Calu3 (cell line): ENCODE measurements at regions not wholly inside any gene's neighbourhood (a gene's known extent, or its start where the extent isn't known, plus 50 kb on each side); places are given as distances from the start of the nearest gene placed in this dataset.

Experiments used
- BruUV-seq: library from RNA; stranded (reverse); fragments of 400-500 nt; replicated peaks from 2 replicates; lab custom pipeline; 2021; lab: Mats Ljungman, UMichigan
- CTCF ChIA-PET: fragments of 300-600 bp; sonication (Branson Sonifier 250); formaldehyde crosslinking; loops from one replicate; lab custom pipeline; 2022; ENCODE audit warnings: antibody characterized with exemption; lab: Charles Lee
- DNase-seq: peaks from one replicate; pipeline ENCODE4 v3.0.0; 2022
- H3K27ac Mint-ChIP-seq: one replicate; pipeline ENCODE4 v1.8.0; 2022; ENCODE audit warnings: mixed read lengths; ENCODE audit not compliant: unreplicated experiment
- H3K27me3 Mint-ChIP-seq: one replicate; pipeline ENCODE4 v1.8.0; 2022; ENCODE audit warnings: mixed read lengths; ENCODE audit not compliant: unreplicated experiment
- H3K36me3 Mint-ChIP-seq: one replicate; pipeline ENCODE4 v1.8.0; 2022; ENCODE audit warnings: mild to moderate bottlenecking, moderate library complexity, mixed read lengths; ENCODE audit not compliant: insufficient read depth, unreplicated experiment
- H3K4me1 Mint-ChIP-seq: one replicate; pipeline ENCODE4 v1.8.0; 2022; ENCODE audit warnings: mild to moderate bottlenecking, low read depth, mixed read lengths; ENCODE audit not compliant: unreplicated experiment
- H3K4me3 Mint-ChIP-seq: one replicate; pipeline ENCODE4 v1.8.0; 2022; ENCODE audit warnings: mild to moderate bottlenecking, low read depth, moderate library complexity, mixed read lengths; ENCODE audit not compliant: unreplicated experiment
- H3K9me3 Mint-ChIP-seq: one replicate; pipeline ENCODE4 v1.8.0; 2022; ENCODE audit warnings: low read depth, mixed read lengths; ENCODE audit not compliant: unreplicated experiment
- intact Hi-C: fragments of 100-400 bp; cut with micrococcal nuclease; formaldehyde crosslinking; loops from one replicate; pipeline ENCODE4 v1.10.0; 2022; ENCODE audit not compliant: unreplicated experiment
- TF ChIP-seq, protein P1 (sequence below): fragments of 200-600 bp; IDR thresholded peaks from one replicate; pipeline ENCODE4 v1.8.0; 2022; ENCODE audit warnings: antibody characterized with exemption; ENCODE audit not compliant: unreplicated experiment

DNA sequence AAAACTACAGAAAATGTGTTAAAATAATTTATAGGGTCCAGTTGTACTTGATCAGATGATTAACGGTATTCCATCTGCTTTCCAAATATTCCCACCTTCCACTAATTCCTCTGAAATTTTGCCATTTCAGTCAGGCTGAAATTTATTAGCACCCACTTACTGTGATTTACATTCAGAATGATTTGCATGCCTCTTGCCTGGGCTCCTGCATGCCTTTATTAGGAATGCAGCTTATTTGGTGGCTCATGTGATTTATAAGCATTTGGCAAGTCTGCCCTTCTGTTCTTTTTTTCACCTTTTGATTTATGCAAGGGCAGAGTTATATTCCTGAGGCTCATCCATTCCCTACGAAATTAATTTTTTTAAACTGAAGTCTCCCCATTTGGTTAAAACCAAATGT is 1594.5 kb upstream of the PIK3C3 start:
- Mint-ChIP-seq H3K9me3 (no peaks in the 10 kb centered on the region), H3K4me3 (no peak overlapping the region), H3K36me3 (no peaks in the 10 kb centered on the region), H3K27ac (no peak overlapping the region), H3K27me3 (peaks cover 20% of the 10 kb centered on the region), H3K4me1 (no peaks in the 10 kb centered on the region)
- TF ChIP-seq, protein P1, sequence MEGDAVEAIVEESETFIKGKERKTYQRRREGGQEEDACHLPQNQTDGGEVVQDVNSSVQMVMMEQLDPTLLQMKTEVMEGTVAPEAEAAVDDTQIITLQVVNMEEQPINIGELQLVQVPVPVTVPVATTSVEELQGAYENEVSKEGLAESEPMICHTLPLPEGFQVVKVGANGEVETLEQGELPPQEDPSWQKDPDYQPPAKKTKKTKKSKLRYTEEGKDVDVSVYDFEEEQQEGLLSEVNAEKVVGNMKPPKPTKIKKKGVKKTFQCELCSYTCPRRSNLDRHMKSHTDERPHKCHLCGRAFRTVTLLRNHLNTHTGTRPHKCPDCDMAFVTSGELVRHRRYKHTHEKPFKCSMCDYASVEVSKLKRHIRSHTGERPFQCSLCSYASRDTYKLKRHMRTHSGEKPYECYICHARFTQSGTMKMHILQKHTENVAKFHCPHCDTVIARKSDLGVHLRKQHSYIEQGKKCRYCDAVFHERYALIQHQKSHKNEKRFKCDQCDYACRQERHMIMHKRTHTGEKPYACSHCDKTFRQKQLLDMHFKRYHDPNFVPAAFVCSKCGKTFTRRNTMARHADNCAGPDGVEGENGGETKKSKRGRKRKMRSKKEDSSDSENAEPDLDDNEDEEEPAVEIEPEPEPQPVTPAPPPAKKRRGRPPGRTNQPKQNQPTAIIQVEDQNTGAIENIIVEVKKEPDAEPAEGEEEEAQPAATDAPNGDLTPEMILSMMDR: no peak
- CTCF ChIA-PET: interaction anchor here (0.7 kb wide), 1 partner anchor 17 kb away, joined by 3 read pairs; no protein-coding TSS in a partner anchor
- intact Hi-C loops: no loop called here
- DNase-seq: no peak
- BruUV-seq: no TSS peak

- no peaks in the 10 kb centered on the region for H3K36me3 Mint-ChIP-seq
- peaks cover 20% of the 10 kb centered on the region for H3K27me3 Mint-ChIP-seq
- H3K4me1 Mint-ChIP-seq: no peaks in the 10 kb centered on the region
- H3K9me3 Mint-ChIP-seq: no peaks in the 10 kb centered on the region
- H3K27ac Mint-ChIP-seq: no peak overlapping the region
- intact Hi-C loops: no loop called here
- no peak for DNase-seq
- CTCF ChIA-PET: no interaction called here
- TF ChIP-seq, protein P1: no peak
- no peak overlapping the region for H3K4me3 Mint-ChIP-seq
- no TSS peak for BruUV-seq
These were observed 1597.5 kb upstream of the PIK3C3 start for GRCh38 chr18:40357536-40357935.

- no peaks in the 10 kb centered on the region for H3K36me3 Mint-ChIP-seq
- TF ChIP-seq, protein P1: no peak
These were observed 1598.9 kb upstream of the PIK3C3 start for GRCh38 chr18:40356168-40356567.

GRCh38 chr18:40355726-40356125 is 1599.3 kb upstream of the PIK3C3 start:
- TF ChIP-seq, protein P1: no peak
- no TSS peak for BruUV-seq
- no peaks in the 10 kb centered on the region for H3K36me3 Mint-ChIP-seq
- CTCF ChIA-PET: no interaction called here
- intact Hi-C loops: no loop called here
- H3K4me1 Mint-ChIP-seq: no peaks in the 10 kb centered on the region
- H3K27me3 Mint-ChIP-seq: peaks cover 20% of the 10 kb centered on the region
- no peak for DNase-seq
- H3K4me3 Mint-ChIP-seq: no peak overlapping the region
- no peak overlapping the region for H3K27ac Mint-ChIP-seq
- no peaks in the 10 kb centered on the region for H3K9me3 Mint-ChIP-seq

More at GRCh38 chr18:40356168-40356567, 1598.9 kb upstream of the PIK3C3 start:
- intact Hi-C loops: no loop called here
- Mint-ChIP-seq H3K4me3 (no peak overlapping the region), H3K9me3 (no peaks in the 10 kb centered on the region), H3K4me1 (no peaks in the 10 kb centered on the region), H3K27me3 (peaks cover 20% of the 10 kb centered on the region), H3K27ac (no peak overlapping the region)
- CTCF ChIA-PET: no interaction called here
- DNase-seq: no peak
- BruUV-seq: no TSS peak
